ENCODE measurements at regions not wholly inside any gene's neighbourhood (a gene's known extent, or its start where the extent isn't known, plus 50 kb on each side); places are given as distances from the start of the nearest gene placed in this dataset.

DNA sequence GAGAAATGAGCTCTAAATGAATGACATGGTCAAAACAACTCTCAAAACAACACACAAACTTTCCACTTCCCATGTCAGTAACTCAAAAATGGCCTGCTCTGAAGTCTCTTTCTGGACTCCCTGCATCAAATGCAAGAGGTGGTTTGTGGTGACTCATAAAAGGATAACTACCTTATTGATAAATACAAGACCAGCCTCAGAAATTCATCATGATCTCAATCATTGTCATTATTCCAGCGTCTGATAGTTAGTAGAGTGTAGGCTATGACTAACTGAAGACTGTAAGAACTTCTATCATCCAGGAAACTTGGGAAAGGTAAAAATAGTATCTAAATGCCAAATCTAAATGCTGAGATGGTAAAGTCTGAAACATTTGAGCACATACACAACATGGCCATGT, 369.4 kb downstream of the BMP2 start:
- Histone ChIP-seq H3K4me3 (ENCODE audit: low read depth in 1 of 2, low read length in 2 of 2) (no peak overlapping the region), H3K4me1 (ENCODE audit: control insufficient read depth in 1 of 2, insufficient read depth in 2 of 2, low read length in 2 of 2) (no peaks in the 10 kb centered on the region), H3K27ac (ENCODE audit: low read length) (no peak overlapping the region), H3K27me3 (ENCODE audit: low read depth, low read length) (no peaks in the 10 kb centered on the region), H3K36me3 (ENCODE audit: control insufficient read depth in 1 of 2, insufficient read depth in 2 of 2, low read length in 2 of 2) (no peaks in the 10 kb centered on the region), H3K9me3 (ENCODE audit: control insufficient read depth in 1 of 2, low read length in 2 of 2) (no peaks in the 10 kb centered on the region)

DNA sequence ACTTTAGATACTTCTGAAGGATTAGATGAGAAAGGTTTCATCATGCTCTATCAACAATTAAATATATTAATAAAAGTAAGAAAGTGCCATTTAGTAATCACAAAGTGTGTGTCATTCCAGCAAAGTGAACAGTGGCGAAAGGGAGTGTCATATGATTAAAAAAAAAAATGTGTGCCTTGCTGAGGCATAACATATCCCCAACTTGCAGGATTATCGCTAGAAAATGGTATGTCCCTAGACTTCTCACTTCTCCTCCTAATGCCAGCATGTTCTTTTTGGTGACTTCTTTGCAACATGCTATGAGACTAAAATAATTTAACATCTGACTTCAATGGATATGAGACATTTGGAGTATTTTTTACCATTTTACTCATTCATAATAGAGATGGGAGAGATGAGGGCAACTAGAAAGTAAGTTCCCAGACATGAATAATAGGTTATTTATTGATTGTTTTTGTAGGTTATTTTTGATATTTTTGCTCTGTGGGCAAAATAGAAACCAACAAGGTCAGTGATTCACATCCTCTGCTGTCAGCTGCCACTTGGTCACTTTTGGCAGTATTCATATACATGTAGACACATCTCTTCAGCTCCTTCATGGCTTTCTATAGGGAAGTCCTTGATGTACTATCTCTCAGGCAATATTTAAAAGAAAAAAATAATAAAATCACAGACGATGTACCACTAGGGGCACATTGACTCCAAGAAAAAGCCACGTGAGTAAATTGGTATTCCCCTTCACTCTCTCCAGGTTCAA, 370.1 kb downstream of the BMP2 start:
- Histone ChIP-seq H3K4me3 (ENCODE audit: low read depth in 1 of 2, low read length in 2 of 2) (no peak overlapping the region), H3K36me3 (ENCODE audit: control insufficient read depth in 1 of 2, insufficient read depth in 2 of 2, low read length in 2 of 2) (no peaks in the 10 kb centered on the region), H3K9me3 (ENCODE audit: control insufficient read depth in 1 of 2, low read length in 2 of 2) (no peaks in the 10 kb centered on the region), H3K4me1 (ENCODE audit: control insufficient read depth in 1 of 2, insufficient read depth in 2 of 2, low read length in 2 of 2) (no peaks in the 10 kb centered on the region), H3K27me3 (ENCODE audit: low read depth, low read length) (no peaks in the 10 kb centered on the region), H3K27ac (ENCODE audit: low read length) (no peak overlapping the region)

DNA sequence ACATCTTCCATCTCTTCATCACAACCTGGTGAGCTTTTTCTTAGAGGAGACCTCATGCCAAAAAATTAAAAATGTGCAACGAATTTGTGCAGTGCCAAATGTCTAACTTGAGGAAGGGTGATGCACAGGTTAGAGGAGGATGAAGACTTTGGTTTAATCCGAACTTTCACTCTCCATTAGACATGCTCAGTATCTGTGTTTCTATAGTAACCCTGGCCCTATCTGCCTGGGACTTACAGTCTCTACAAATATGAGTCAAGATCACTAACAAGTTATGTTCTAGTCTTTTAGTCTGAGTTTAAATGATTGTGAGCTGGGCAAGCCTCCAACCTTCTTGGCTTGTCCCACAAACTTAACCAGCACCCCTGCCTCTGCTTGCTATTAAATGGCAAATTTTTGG, 377.0 kb downstream of the BMP2 start:
- Histone ChIP-seq H3K9me3 (ENCODE audit: control insufficient read depth in 1 of 2, low read length in 2 of 2) (no peaks in the 10 kb centered on the region), H3K27ac (ENCODE audit: low read length) (no peak overlapping the region), H3K36me3 (ENCODE audit: control insufficient read depth in 1 of 2, insufficient read depth in 2 of 2, low read length in 2 of 2) (no peaks in the 10 kb centered on the region), H3K4me3 (ENCODE audit: low read depth in 1 of 2, low read length in 2 of 2) (no peak overlapping the region), H3K4me1 (ENCODE audit: control insufficient read depth in 1 of 2, insufficient read depth in 2 of 2, low read length in 2 of 2) (no peaks in the 10 kb centered on the region), H3K27me3 (ENCODE audit: low read depth, low read length) (no peaks in the 10 kb centered on the region)

DNA sequence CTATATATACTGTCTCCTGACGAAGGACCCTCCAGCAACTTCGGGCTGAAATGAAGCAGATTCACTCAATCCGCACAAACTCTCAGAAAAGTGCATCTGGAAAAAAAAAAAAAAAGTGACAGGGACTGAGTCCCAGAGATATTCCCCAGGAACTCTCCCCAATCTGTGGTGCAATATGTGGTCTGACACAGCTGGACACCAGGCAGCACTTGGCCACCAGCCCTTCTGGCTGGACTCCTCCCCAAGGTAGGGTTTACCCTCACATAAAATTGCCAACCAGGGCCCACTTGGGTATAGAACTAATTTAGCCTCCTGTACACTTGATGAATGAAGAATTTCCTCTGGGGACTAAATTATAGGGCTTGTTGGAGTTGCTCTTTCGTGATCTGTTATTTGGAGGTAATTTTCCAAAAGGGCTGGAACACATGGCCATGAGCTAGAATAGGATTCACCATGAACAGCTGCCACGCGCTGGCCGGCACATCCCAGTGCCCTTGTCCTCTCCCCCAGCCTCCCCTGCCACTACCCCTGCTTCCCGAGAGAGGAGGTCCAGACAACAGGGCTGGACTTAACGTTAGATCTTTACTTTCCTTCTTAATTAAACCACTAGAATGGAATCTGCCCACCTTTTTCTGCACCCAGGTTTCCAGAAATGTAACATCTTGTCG, 379.2 kb downstream of the BMP2 start:
- H3K27ac ChIP-seq (ENCODE audit: low read length) = no peak overlapping the region
- H3K9me3 ChIP-seq (ENCODE audit: control insufficient read depth in 1 of 2, low read length in 2 of 2) = no peaks in the 10 kb centered on the region
- H3K4me1 ChIP-seq (ENCODE audit: control insufficient read depth in 1 of 2, insufficient read depth in 2 of 2, low read length in 2 of 2) = no peaks in the 10 kb centered on the region
- H3K36me3 ChIP-seq (ENCODE audit: control insufficient read depth in 1 of 2, insufficient read depth in 2 of 2, low read length in 2 of 2) = no peaks in the 10 kb centered on the region
- no peak overlapping the region for H3K4me3 ChIP-seq (ENCODE audit: low read depth in 1 of 2, low read length in 2 of 2)
- no peaks in the 10 kb centered on the region for H3K27me3 ChIP-seq (ENCODE audit: low read depth, low read length)

DNA sequence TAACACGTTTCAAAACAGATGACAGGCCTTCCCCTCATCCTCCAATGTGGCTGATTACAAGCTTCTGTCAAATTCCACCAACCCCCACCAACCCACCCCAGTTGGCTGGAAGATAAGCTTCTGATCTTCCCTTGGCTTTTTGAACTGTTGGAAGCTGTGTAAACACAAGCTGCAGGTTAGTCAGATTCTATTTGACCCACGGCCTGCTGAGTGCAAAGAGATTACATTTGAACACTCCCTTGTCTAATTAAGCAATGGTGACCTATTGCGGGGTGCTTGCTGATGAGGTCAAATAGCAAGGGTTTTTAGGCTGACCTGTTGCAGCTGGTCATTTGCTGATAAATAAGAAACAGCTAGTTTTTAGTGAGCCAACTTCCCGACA, 379.7 kb downstream of the BMP2 start:
- no peak overlapping the region for H3K27ac ChIP-seq (ENCODE audit: low read length)
- no peaks in the 10 kb centered on the region for H3K9me3 ChIP-seq (ENCODE audit: control insufficient read depth in 1 of 2, low read length in 2 of 2)
- H3K36me3 ChIP-seq (ENCODE audit: control insufficient read depth in 1 of 2, insufficient read depth in 2 of 2, low read length in 2 of 2) = no peaks in the 10 kb centered on the region
- H3K4me1 ChIP-seq (ENCODE audit: control insufficient read depth in 1 of 2, insufficient read depth in 2 of 2, low read length in 2 of 2) = no peaks in the 10 kb centered on the region
- no peaks in the 10 kb centered on the region for H3K27me3 ChIP-seq (ENCODE audit: low read depth, low read length)
- H3K4me3 ChIP-seq (ENCODE audit: low read depth in 1 of 2, low read length in 2 of 2) = no peak overlapping the region

DNA sequence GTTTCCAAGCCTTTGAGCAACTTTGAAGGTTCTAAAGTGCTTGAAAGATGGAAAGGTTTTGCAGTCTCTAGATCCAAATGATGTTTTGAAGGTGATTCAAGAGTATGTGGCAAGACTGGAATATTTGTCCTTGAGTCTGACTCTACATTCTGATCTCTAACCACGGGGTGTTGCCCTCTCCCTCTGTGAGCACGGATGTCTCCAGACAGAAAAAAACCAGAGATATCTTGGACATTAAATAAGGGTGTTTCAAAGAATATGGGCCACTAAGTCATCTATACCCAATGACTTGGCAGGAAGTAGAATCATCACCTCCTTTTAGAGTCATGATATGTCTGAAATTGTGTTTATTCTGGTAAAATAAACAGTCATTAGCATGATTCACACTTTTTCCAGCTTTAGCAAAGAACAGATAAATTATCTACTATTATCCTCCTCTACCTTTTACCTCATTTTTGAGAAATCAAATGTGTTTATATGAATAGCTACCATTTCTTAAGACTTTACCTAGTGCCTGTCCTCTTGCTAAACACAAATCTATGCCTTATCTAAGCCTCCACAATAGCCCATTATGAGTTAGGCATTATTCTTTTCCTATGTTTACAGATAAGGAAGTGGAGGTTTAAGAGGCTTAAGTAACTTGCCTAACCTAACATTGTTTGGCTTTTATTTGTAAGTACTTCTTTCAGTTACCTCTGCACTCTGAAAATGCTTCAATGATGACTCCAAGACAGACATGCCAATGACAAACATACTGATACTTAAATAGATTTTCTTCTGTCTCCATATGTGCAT, 384.4 kb downstream of the BMP2 start:
- no peak overlapping the region for H3K27ac ChIP-seq (ENCODE audit: low read length)
- H3K4me1 ChIP-seq (ENCODE audit: control insufficient read depth in 1 of 2, insufficient read depth in 2 of 2, low read length in 2 of 2) = no peaks in the 10 kb centered on the region
- H3K4me3 ChIP-seq (ENCODE audit: low read depth in 1 of 2, low read length in 2 of 2) = no peak overlapping the region
- H3K9me3 ChIP-seq (ENCODE audit: control insufficient read depth in 1 of 2, low read length in 2 of 2) = no peaks in the 10 kb centered on the region
- H3K27me3 ChIP-seq (ENCODE audit: low read depth, low read length) = no peaks in the 10 kb centered on the region
- no peaks in the 10 kb centered on the region for H3K36me3 ChIP-seq (ENCODE audit: control insufficient read depth in 1 of 2, insufficient read depth in 2 of 2, low read length in 2 of 2)

DNA sequence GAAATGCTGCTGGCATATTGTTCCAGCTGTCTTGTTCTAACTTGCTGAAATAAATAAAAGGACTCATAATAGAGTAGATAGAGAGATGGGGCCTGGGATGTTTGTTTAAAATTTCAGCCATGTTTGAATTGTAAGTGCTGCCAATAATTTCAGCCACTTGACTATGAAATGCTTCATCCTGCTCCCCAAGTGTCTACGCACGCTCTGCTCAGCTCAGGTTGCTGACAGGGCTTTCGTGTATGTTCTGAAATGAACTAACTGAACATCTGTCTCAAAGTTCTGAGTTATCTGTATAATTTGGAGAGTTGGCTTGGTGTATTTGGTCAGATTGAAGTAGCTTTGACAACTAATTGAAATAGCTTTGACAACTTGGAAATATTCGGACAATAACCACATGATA, 387.8 kb downstream of the BMP2 start:
- Histone ChIP-seq H3K9me3 (ENCODE audit: control insufficient read depth in 1 of 2, low read length in 2 of 2) (no peaks in the 10 kb centered on the region), H3K4me1 (ENCODE audit: control insufficient read depth in 1 of 2, insufficient read depth in 2 of 2, low read length in 2 of 2) (no peaks in the 10 kb centered on the region), H3K27ac (ENCODE audit: low read length) (no peak overlapping the region), H3K36me3 (ENCODE audit: control insufficient read depth in 1 of 2, insufficient read depth in 2 of 2, low read length in 2 of 2) (no peaks in the 10 kb centered on the region), H3K4me3 (ENCODE audit: low read depth in 1 of 2, low read length in 2 of 2) (no peak overlapping the region), H3K27me3 (ENCODE audit: low read depth, low read length) (no peaks in the 10 kb centered on the region)

DNA sequence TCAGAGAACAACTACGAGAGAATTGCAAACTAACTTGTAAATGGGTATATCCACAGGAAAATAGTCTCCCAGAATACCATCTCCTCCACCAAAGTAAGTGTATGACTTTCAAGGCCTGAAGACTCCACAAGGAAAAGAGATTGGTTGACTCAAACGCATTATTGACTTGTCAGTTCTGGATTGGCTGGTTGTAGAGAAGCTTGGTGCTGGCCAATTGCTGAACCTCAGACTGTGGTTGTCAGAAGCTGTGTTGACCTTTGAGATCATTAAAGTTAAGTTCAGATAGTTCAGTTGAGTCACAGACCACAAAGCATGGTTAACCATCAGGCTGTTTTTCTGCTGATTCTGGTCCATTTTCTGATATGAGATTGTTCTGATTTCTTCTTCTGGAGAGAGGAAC, 388.3 kb downstream of the BMP2 start:
- Histone ChIP-seq H3K4me3 (ENCODE audit: low read depth in 1 of 2, low read length in 2 of 2) (no peak overlapping the region), H3K4me1 (ENCODE audit: control insufficient read depth in 1 of 2, insufficient read depth in 2 of 2, low read length in 2 of 2) (no peaks in the 10 kb centered on the region), H3K27me3 (ENCODE audit: low read depth, low read length) (no peaks in the 10 kb centered on the region), H3K9me3 (ENCODE audit: control insufficient read depth in 1 of 2, low read length in 2 of 2) (no peaks in the 10 kb centered on the region), H3K36me3 (ENCODE audit: control insufficient read depth in 1 of 2, insufficient read depth in 2 of 2, low read length in 2 of 2) (no peaks in the 10 kb centered on the region), H3K27ac (ENCODE audit: low read length) (no peak overlapping the region)

DNA sequence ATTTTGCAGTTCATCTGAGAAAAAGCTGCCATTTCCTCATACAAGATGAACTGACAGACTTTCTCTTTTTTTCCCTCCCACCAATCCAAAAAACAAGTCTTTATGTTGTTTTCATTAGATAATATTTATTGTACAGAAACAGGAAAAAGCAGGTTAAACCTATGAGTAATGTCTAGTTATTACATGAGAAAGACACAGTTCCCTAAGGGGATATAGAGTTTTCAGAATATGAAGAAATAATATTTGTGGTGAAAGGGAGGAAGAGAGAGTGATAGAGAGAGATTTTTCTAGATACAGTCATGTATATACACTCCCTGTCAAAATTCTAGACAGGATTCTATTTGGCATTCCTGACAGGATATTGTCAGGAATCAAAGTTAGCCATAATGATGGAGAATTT, 392.4 kb downstream of the BMP2 start:
- H3K27me3 ChIP-seq (ENCODE audit: low read depth, low read length) = no peaks in the 10 kb centered on the region

DNA sequence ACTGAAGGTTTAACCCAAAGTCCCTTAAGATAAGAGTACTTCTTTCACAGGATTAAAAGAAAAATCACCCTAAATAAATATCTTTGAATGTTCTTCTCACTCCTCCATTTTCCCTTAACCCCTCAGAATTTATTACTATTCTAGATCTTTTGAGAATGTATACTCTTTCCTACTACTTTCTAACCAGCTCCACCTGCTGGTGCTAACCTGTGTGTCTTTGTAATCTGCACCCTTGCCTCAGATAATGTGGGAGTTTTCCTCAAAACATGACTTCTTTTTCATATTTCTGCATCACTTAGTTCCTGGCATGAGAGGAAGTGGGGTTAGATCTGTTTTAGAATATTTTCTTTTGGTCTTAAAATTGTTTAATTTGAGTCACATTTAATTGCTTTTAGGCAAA, 394.2 kb downstream of the BMP2 start:
- H3K9me3 ChIP-seq (ENCODE audit: control insufficient read depth in 1 of 2, low read length in 2 of 2) = no peaks in the 10 kb centered on the region
- no peak overlapping the region for H3K4me3 ChIP-seq (ENCODE audit: low read depth in 1 of 2, low read length in 2 of 2)

More for the DNA sequence above, 392.4 kb downstream of the BMP2 start:
- H3K4me3 ChIP-seq (ENCODE audit: low read depth in 1 of 2, low read length in 2 of 2) = no peak overlapping the region
- no peaks in the 10 kb centered on the region for H3K36me3 ChIP-seq (ENCODE audit: control insufficient read depth in 1 of 2, insufficient read depth in 2 of 2, low read length in 2 of 2)
- H3K27ac ChIP-seq (ENCODE audit: low read length) = no peak overlapping the region
- no peaks in the 10 kb centered on the region for H3K4me1 ChIP-seq (ENCODE audit: control insufficient read depth in 1 of 2, insufficient read depth in 2 of 2, low read length in 2 of 2)
- H3K9me3 ChIP-seq (ENCODE audit: control insufficient read depth in 1 of 2, low read length in 2 of 2) = no peaks in the 10 kb centered on the region

DNA sequence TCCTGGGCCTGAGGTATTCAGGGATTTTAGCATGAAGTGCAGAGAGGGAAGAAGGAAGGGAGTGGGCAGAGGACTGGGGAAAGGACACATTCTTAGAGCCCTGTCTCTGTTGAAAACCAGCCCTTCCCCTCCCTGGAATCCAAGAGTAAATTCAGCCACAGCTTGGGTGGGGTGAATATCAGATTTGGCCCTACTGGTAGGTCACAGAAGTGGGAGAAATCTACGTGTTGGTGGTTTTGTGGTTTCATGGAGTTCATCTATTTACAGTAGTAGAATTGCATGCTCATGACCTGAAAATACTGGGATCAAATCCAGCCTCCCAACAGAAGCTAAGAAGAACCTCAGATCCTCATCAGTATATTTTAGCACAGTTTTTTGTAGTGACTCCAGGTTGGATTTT, 404.4 kb downstream of the BMP2 start:
- no peaks in the 10 kb centered on the region for H3K36me3 ChIP-seq (ENCODE audit: control insufficient read depth in 1 of 2, insufficient read depth in 2 of 2, low read length in 2 of 2)
- no peak overlapping the region for H3K27ac ChIP-seq (ENCODE audit: low read length)
- H3K4me3 ChIP-seq (ENCODE audit: low read depth in 1 of 2, low read length in 2 of 2) = no peak overlapping the region
- no peaks in the 10 kb centered on the region for H3K27me3 ChIP-seq (ENCODE audit: low read depth, low read length)
- H3K9me3 ChIP-seq (ENCODE audit: control insufficient read depth in 1 of 2, low read length in 2 of 2) = no peaks in the 10 kb centered on the region
- H3K4me1 ChIP-seq (ENCODE audit: control insufficient read depth in 1 of 2, insufficient read depth in 2 of 2, low read length in 2 of 2) = no peaks in the 10 kb centered on the region

More for the DNA sequence above, 394.2 kb downstream of the BMP2 start:
- no peaks in the 10 kb centered on the region for H3K27me3 ChIP-seq (ENCODE audit: low read depth, low read length)
- no peak overlapping the region for H3K27ac ChIP-seq (ENCODE audit: low read length)
- H3K4me1 ChIP-seq (ENCODE audit: control insufficient read depth in 1 of 2, insufficient read depth in 2 of 2, low read length in 2 of 2) = no peaks in the 10 kb centered on the region
- no peaks in the 10 kb centered on the region for H3K36me3 ChIP-seq (ENCODE audit: control insufficient read depth in 1 of 2, insufficient read depth in 2 of 2, low read length in 2 of 2)
